Activated CD4-positive, CD25-positive, alpha-beta regulatory T cell treated with anti-CD3 and anti-CD28 coated beads, Interleukin-2, amount 50 U/mL, for 24 hours (primary cell): ENCODE measurements at regions not wholly inside any gene's neighbourhood (a gene's known extent, or its start where the extent isn't known, plus 50 kb on each side); places are given as distances from the start of the nearest gene placed in this dataset.

Experiments
- ATAC-seq, 2 donors: fragments of 150-1000 bp; cut with Tn5 transposase; one replicate each; pipeline ENCODE4 v1.10.0; 2021; ENCODE audit warnings: mild to moderate bottlenecking in 1 of 2, moderate library complexity in 1 of 2

GRCh38 chr7:108997480-108997879 lies 427.8 kb downstream of the DNAJB9 start:
- ATAC-seq: no peak

DNA sequence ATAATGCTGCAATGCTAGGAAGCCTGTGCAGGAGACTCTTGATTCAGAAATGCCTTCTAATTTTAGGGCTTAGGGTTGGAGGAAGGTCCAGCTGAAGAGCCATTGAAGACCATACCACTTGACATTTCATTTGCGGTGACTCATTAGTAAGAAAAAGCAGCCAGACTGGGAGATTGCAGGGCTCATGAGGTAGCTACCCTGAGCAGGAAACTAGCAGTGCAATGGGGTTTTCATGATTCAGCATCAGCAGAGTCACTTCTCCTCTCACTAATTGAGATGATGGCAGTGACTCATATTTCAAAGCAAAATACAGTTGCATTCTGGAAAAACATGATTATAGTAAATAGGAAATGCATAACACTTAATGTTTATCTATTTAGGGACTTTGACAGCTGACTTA lies 434.1 kb downstream of the DNAJB9 start:
- no peak for ATAC-seq

- no peak for ATAC-seq
These were observed 440.0 kb downstream of the DNAJB9 start for GRCh38 chr7:109009636-109010035.

GRCh38 chr7:109020251-109020650 lies 450.6 kb downstream of the DNAJB9 start:
- ATAC-seq: no peak

DNA sequence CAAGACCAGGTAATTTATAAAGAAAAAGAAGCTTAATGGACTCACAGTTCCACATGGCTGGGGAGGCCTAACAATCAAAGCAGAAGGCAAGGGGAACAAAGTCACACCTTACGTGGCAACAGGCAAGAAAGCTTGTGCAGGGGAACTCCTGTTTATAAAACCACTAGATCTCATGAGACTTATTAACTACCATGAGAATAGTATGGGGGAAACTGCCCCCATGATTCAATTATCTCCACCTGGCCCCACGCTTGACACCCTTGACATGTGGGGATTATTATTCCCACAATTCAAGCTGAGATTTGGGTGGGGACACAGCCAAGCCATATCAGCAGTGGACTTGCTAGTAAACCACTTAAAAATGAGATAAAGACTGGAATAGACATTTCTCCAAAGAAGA lies 451.7 kb downstream of the DNAJB9 start:
- no peak for ATAC-seq

- no peak for ATAC-seq
These were observed 460.2 kb downstream of the DNAJB9 start for GRCh38 chr7:109029866-109030265.

GRCh38 chr7:109044691-109045090 lies 475.0 kb downstream of the DNAJB9 start:
- ATAC-seq: no peak

GRCh38 chr7:109049366-109049765 lies 479.7 kb downstream of the DNAJB9 start:
- ATAC-seq: no peak

- ATAC-seq: no peak
These were observed 489.4 kb downstream of the DNAJB9 start for GRCh38 chr7:109059089-109059488.

- ATAC-seq: no peak
These were observed 493.1 kb downstream of the DNAJB9 start for GRCh38 chr7:109062798-109063197.

DNA sequence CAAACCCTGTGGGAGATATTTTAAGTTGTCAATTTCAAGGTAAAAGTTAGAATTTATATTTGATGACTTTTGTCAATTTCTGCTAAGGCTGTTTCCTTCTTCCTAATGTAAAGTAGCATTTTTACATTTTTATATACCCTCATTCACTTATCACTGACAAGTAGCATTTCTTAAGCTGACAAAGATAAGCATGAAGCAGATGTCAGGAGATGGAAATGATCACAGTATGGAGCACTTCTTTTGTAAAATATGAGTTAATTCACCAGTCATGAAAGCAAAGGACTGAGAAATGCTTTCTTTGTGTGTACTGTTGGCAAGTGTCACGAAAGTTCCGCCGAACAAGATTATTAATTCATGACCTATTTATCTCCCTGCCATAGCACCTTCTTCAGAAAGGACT lies 503.9 kb downstream of the DNAJB9 start:
- ATAC-seq: no peak

DNA sequence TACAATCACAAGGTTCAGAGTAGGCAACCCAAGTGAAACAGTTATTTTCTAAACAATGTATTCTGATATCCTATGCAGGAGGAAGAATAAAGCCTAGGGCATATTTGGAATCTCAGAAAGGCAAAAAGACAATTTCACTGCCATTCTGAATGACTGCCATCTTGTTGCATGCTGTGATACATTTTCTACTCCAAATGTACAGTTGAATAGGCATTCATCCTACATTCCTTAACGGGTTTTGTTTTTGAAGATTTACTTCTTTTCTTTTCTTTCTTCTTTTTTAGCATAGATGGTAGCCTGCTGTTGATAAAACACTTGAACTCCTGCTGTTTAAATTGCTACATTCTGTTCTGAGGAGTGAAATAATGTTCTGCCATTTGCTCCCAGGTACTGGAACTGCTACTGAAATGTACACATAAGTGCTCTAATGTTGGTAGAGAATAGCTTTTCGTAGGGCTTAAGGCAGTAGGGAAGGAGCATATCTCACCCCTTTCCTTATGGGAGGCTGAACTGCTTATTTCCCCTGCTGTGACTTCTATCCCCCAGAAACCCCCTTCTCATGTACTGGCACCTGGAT lies 506.8 kb downstream of the DNAJB9 start:
- ATAC-seq: no peak

- no peak for ATAC-seq
These were observed 521.4 kb downstream of the DNAJB9 start for GRCh38 chr7:109091042-109091441.

DNA sequence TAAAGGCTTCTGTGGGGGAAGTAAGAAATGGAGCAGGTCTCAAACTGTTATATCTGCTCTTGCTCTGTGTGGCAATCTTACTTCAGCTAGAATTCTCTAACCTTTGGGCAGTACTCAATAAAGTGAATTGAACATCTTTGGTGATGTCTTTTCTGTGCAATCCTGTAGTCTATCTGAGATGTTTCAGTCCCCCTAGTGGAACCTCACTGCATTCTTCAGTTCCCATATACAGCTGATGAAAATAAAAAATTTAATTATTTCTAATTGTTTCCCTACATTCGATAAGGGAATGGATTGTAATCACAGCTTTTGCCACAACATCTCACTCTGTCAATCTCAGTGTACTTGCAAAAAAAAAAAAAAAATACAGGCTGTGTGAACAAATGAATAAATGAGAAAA lies 522.6 kb downstream of the DNAJB9 start:
- ATAC-seq: no peak

- ATAC-seq: no peak
These were observed 531.7 kb downstream of the DNAJB9 start for GRCh38 chr7:109101332-109101731.

DNA sequence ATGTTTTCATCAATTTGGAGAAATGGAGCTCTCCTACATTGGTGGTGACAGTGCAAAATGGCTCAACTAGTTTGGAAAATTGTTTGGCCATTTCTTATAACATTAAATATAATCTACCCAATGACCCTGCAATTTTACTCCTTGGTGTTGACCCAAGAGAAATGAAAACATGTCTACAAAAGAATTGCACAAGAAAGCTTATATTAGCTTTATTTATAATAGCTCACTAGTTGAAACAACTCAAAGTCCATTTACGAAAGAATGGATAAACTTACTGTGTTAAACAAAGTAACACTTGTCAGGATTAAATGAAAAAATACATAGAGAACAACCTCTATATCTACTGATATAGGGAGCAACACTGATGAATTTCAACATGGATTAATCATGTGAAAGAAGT lies 539.9 kb downstream of the DNAJB9 start:
- no peak for ATAC-seq

GRCh38 chr7:109111086-109111485 lies 541.4 kb downstream of the DNAJB9 start:
- ATAC-seq: no peak

DNA sequence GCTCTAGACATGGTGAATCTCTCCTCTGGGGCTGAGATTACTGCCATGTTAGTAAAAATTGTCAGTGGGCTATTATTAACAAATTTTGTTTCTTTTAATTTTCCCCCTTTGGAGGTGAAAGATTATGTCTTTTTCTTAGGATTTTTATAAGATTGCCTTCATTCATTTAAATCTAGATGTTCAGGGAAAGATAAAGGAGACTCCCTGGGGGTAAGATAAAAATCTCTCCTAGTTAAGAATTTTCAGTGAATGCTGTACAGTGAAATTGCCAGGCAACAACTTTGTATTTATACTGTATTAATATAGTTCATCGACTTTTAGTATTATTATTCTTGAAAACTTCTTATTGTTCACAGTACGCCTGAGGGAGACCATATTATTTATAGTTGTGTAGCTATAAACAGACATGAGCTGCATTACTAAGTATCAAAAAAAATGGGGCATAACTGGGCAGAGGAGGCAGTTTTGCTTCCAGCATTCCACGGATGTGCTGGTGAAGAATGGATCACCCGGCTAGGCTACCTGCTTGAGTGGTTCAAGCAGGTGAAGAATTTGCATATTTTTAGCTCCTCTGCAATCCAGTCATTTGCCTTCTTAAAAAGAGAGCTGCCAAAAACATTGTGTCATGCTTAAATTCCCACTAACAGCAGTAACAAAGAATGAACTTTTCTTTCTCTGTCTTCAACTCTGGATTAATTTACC lies 552.1 kb downstream of the DNAJB9 start:
- no peak for ATAC-seq

DNA sequence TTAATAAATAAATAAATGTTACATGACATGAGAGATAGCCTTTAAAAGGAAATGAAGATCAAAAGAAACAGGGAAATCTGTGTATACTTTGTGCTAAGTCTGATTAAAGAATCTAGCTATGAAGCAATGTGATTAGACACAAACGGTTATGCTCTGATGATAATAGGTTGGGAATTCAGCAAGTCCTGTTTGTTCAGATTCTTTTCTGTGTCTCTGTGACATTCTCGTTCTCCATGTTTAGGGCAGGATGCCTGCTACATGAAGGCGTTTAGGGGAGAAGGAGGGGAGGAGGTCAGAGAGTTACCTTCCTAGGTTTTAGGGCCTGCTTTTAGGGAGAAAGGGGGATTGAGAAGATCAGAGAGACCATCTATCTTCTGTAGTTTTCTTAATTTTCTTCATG lies 555.3 kb downstream of the DNAJB9 start:
- no peak for ATAC-seq

- ATAC-seq: no peak
These were observed 556.9 kb downstream of the DNAJB9 start for GRCh38 chr7:109126404-109127050.

GRCh38 chr7:109127145-109127544 lies 557.5 kb downstream of the DNAJB9 start:
- no peak for ATAC-seq

- no peak for ATAC-seq
These were observed 561.5 kb downstream of the DNAJB9 start for GRCh38 chr7:109131141-109131540.

DNA sequence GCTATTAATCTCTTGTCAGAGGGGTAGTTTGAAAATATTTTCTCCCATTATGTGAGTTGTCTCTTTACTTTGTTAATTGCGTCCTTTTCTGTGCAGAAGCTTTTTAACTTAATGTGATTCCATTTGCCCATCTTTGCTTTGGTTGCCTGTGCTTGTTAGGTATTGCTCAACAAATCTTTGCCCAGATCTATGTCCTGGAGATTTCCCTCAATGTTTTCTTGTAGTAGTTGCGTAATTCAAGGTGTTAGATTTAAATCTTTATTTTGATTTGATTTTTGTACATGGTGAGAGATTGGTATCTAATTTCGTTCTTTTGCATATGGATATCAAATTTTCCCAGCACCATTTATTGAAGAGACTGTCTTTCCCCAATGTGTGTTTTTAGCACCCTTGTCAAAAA lies 567.2 kb downstream of the DNAJB9 start:
- no peak for ATAC-seq

DNA sequence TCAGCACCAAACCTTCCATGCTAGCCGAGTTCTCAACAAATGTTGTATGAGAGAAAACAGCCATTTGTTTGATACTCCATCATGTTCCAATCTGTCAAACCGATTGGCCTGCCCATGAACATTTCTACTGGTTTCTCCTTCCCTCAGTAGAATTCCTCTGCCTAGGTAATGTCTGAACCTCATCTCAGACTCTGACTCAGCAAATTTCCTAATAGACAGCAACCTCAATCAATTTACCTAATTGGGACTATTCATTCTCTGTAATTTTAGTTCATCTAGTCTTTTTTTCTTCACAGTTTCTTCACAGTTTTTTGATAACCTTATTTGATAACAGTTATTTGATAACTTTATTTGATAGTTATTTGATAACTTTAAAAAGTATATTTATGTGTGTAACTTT lies 585.1 kb downstream of the DNAJB9 start:
- ATAC-seq: no peak
